GM18520 (cell line): ENCODE measurements at regions not wholly inside any gene's neighbourhood (a gene's known extent, or its start where the extent isn't known, plus 50 kb on each side); places are given as distances from the start of the nearest gene placed in this dataset.

Experiments used
- ATAC-seq: cut with Tn5 transposase; IDR thresholded peaks from one replicate; pipeline ENCODE4 v1.9.1; 2021; ENCODE audit not compliant: unreplicated experiment

- ATAC-seq, result no peak
Observed at GRCh38 chr4:23269566-23269965, 576.8 kb downstream of the GBA3 start.

DNA sequence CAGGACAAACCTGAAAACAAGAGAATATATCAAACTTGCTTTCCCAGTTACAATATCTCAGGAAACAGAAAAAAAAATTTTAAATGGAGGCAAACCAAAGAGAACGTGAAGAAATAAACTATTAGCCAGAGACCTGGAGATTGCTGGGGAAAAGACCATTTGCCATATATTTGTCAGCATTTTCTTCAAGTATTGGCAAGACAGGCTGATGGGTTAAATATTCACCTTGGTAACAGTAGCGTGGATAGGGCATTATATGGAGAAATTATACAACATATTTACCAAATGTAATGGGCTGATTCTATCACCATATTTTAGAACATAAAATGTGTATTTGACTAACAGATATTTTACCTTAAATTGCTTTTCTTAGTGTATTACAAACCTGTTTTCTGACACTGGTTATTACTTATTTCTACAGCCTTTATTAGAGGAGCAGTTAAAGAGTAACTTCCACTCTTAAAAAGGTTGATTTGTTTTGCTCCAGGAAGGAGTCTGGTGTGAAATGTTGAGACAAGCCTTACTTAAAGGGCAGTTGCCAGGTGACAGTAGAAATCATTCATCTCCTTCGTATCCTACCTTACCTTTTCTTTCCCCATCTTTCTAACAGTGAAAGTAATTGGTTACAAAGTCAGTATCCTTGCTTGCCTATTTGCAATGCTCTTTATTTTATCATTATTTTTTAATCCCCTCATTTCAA, 575.5 kb downstream of the GBA3 start:
- no peak for ATAC-seq

- ATAC-seq, result no peak
Observed at GRCh38 chr4:23266401-23266800, 573.7 kb downstream of the GBA3 start.

DNA sequence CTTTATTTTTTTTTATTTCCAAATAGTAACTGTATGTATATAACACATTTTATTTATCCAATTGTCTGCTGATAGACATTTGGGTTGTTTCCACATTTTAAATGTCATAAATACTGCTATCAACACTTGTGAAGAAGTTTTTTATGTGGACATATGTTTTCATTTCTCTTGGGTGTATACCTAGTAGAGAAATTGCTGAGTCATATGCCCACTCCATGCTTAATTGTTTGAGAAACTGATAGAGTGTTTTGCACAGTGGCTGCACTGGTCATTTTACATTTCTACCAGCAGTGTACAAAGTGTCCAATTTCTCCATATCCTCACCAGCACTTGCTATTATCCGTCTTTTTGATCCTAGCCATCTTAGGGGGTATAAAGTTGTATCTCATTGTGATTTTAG, 567.8 kb downstream of the GBA3 start:
- ATAC-seq, result no peak

DNA sequence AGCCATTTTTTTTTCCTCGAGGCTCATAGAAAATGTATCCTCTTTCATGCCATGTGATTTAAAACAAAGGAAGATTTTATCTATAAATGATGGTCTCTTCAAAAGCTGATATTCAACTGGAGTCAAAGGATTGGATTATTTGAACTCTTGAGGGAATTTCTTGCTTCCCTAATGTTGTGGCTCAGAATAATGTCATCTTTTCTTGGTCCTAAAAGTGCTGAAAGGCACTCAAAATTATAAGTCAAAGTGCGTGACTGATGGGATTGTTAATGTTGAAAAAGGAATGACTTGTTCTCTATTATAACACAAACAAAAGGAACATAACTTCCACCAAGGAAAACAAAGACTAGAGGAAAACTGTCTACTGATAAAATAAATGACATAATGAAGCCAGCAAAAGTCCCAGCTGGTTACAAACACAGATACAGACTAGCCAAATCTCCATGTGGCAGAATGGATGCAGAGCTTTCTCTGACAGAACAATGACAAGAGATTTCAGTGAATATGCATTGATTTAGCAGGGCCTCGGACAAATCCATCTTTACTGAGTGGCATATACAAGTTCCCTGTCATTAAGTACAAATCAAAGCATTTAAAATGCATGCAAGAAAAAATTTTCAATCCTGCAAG, 552.6 kb downstream of the GBA3 start:
- no peak for ATAC-seq

DNA sequence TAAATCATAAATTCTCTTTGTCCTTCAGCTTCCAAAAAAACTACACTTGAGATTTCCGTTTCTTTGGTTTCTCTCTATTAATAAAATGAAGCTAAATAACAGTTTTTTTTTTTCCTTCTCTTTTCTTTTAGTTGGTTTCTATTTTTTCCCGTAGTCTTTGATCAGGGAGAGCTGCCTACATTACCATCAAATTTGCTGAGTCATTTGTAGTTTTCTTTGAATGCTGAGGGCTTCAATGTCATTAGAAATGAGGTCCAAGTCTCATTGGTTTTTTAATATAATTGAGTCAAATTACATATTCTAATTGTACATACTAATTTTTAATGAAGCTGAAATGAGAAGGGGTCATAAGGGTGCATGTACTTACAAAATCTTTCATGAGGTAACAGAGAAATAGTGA, 550.2 kb downstream of the GBA3 start:
- ATAC-seq, result no peak

DNA sequence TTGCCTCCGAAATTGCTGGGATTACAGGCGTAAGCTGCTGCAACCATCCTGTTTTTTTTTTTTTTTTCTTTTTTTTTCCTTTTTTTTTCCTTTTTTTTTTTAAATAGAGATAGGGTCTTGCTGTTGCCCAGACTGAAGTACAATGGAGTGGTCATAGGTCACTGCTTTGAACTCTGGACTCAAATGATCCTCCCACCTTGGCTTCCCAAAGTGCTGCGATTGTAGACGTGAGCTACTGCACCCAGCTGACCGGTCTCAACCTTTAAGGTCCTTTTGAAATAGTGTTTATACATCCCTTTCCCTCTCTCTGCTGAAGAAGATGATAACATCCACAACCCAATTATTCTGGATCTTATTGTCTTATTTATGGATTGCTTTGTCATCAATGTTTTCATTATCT, 548.7 kb downstream of the GBA3 start:
- ATAC-seq, result no peak

- ATAC-seq, result no peak
Observed at GRCh38 chr4:23238848-23239247, 546.1 kb downstream of the GBA3 start.

GRCh38 chr4:23237771-23238170, 545.0 kb downstream of the GBA3 start:
- ATAC-seq, result no peak

DNA sequence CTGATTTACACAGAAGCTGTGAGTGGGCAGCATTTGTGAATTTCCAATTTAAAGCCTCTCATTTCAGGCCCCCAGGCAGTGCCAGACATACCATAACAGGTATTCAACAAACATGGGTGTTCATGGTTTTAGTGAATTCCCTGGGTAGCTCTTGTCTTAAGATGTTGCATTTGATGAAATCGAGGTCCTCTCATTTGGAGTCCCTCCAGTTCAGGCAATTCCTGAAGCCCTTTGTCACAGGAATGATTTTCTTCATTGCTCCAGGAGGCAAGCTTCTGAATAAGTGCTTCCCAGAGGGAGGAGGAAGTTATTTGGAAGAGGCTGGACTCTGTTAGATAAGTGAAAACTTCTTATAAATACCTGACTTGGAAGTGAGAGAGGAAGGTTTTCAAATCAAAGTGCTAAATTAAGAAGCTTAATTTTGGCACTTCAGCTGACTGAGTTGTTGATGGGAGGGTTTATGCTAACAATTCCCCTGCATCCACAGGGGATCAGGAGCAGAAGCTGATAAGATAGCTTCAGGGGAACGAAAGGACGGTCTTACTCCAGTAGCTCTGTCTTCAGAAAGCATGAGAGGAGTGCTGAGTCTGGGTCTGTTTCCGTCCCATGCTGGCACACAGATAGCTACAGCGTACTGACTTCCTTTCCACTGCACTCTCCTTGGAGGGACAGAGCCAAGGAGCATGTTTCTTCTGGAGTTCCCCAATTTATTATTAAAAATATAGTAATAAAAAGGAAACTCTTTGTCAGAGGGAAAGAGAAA, 543.1 kb downstream of the GBA3 start:
- no peak for ATAC-seq

GRCh38 chr4:23234716-23235115, 542.0 kb downstream of the GBA3 start:
- no peak for ATAC-seq

DNA sequence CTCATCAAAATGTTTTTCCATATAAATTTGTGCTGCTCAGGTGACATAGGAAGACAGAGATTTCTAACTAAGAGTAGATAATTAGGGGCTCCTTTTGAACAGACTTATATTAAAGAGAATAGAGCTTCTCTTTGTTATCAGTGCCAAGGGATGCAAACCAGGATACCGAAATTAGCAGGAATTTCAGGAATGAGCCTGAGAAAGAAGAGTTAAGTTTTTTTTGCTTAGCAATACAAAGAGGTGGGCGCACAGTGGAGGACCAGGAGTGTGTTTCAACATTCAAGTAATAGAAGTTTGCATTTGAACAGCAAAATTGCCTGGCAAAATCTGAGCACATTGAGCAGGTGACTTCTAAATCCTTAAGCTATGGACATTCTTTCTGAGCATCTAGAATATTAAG, 541.3 kb downstream of the GBA3 start:
- no peak for ATAC-seq

GRCh38 chr4:23233596-23233995, 540.9 kb downstream of the GBA3 start:
- no peak for ATAC-seq

DNA sequence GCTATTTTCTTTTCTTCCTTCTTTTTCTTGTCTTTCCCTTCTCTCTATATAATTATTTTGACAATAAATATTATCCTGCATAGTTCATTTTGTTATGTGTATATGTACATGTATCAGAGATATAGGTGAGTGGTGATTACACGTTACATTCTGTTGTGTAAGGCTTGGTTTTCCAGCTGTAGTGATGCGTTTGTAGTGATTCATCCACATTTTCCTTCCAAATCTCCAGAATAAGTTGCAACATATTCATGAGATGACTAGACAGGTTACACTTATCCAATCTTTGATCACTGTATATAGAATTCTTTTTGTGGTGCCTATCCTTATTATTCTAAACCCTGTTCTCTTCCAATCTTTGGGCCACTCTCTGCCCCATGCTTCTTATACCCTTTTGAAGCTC, 540.2 kb downstream of the GBA3 start:
- no peak for ATAC-seq

DNA sequence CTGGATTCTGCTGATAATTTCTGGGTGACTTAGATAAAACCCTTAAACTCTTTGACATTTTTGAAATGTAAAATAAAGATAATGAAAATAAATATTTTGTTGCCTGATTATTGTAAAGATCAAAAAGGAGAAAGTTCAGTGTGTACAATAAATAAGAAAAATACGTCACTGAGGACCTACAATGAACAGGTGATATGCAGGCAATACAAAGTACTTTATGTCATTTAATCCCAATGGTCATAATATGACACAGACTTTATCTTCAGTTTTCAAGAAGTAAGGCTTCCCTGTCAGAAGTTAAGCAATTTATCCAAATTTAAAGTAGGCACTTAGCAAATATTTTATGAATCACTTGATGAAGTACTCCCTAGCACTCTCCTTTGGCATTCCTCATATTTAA, 532.8 kb downstream of the GBA3 start:
- ATAC-seq, result no peak

DNA sequence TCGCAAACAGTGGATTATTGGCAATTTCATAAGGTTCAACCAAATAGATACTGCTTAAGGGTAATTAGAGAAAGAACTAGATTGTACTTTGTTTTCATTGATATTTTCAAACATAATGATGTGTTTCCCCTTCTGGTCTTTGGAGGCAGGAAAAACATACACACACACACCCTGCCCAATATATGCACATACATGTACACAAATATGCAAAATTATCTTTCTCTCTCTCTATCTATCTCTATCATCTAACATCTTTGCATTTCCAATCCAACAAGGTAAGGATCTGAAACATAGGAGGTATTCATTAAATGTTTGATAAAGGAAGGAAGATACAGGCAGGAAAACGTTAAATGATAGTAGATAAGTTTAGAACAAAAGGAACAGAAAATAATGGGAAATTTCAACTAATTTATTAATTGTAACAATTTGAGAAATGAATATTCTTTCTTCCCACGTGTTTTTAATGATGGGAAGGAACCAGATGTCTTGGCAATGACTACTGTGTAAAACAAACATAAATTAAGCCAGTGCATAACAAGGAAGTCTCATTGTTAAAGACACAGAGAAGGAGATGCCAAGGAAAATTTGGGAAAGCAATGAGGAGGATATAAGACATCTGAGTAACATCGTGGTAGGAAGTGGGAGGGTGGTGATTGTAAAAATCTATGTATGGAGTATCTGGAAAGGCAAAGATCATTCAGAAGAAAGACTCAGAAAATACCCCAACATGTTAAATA, 532.1 kb downstream of the GBA3 start:
- no peak for ATAC-seq

- no peak for ATAC-seq
Observed at GRCh38 chr4:23220911-23221310, 528.2 kb downstream of the GBA3 start.

GRCh38 chr4:23219779-23220408, 527.2 kb downstream of the GBA3 start:
- no peak for ATAC-seq

DNA sequence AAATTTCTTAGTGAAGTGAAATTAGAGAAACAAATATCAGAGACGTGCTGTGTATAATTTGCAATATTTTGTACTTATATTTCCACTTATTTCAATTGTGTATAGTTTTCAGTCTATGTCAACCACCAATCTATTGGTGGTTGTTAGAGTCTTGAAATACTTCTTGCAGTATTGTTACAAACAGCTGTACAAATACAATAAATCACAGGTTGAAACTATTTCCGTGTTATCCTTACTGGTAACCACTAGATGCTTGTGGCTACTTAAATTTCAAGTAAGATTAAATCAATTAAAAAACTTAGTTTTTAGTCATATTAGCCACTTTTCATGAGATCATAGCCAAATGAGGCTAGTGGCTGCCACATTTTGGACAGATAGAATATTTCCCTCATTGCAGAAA, 520.5 kb downstream of the GBA3 start:
- no peak for ATAC-seq

DNA sequence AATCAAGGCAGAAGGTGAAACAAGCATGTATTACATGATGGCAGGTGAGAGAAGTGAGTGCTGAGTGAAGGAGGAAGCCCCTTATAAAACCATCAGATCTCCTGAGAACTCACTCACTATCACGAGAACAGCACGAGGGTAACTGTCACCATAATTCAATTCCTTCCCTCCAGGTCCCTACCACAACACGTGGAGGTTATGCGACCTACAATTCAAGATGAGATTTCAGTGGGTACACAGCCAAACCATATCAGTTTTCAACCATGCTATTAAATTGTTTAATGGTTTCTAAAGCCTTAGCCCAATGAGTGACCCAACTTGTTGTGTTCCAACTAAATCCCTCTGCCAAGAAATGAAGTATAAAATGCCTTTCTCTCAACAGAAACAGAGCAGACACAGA, 519.8 kb downstream of the GBA3 start:
- ATAC-seq, result no peak

- no peak for ATAC-seq
Observed at GRCh38 chr4:23207059-23207458, 514.3 kb downstream of the GBA3 start.
